Gastrocnemius medialis (tissue), 4 donors: ENCODE measurements at regions not wholly inside any gene's neighbourhood (a gene's known extent, or its start where the extent isn't known, plus 50 kb on each side); places are given as distances from the start of the nearest gene placed in this dataset.

Experiments used
- ATAC-seq, 2 donors: fragments of 150-250 bp; one replicate each; pipeline ENCODE4 v1.9.1; 2016
- DNase-seq, 2 donors: peaks; one replicate each; pipeline ENCODE4 v3.0.0-alpha.2; 2019
- H3K27ac ChIP-seq, 4 donors: fragments of 200-600 bp; sonication (generic); 1 replicate in 1 of 4; 2 replicates in 3 of 4; pipeline ENCODE4 v1.5.1; 2016 to 2018; ENCODE audit warnings: mild to moderate bottlenecking in 2 of 4, moderate library complexity in 1 of 4
- H3K27me3 ChIP-seq, 3 donors: fragments of 200-600 bp; sonication (generic) in 2 of 3; 1 replicate in 1 of 3; 2 replicates in 2 of 3; pipeline versions ENCODE4 v1.5.1 to v1.6.0; 2016 to 2019; ENCODE audit warnings: mild to moderate bottlenecking in 1 of 3, moderate library complexity in 1 of 3
- H3K36me3 ChIP-seq, 2 donors: fragments of 200-600 bp; sonication (generic) in 1 of 2; one replicate each; pipeline ENCODE4 v1.5.1; 2017 to 2018
- H3K4me1 ChIP-seq, 2 donors: fragments of 200-600 bp; sonication (generic) in 1 of 2; one replicate each; pipeline ENCODE4 v1.5.1; 2016 to 2017; ENCODE audit warnings: mild to moderate bottlenecking in 2 of 2
- H3K4me3 ChIP-seq, 4 donors: fragments of 200-600 bp; sonication (generic) in 3 of 4; 1 replicate in 1 of 4; 2 replicates in 3 of 4; pipeline ENCODE4 v1.5.1; 2016 to 2019; ENCODE audit warnings: mild to moderate bottlenecking in 2 of 4
- H3K9me3 ChIP-seq, 3 donors: fragments of 200-600 bp; sonication (generic) in 2 of 3; 1 replicate in 1 of 3; 2 replicates in 2 of 3; pipeline ENCODE4 v1.5.1; 2016 to 2019
- POLR2A ChIP-seq, 2 donors: fragments of 450-650 bp; IDR thresholded peaks; one replicate each; pipeline ENCODE4 v1.6.1; 2017; ENCODE audit warnings: antibody characterized with exemption in 2 of 2, mild to moderate bottlenecking in 2 of 2, moderate library complexity in 2 of 2
- in situ Hi-C, 4 donors: fragments of 200-750 bp; cut with MboI; loops; one replicate each; pipeline versions ENCODE4 v1.15.0 to v1.8.0; 2017; ENCODE audit warnings: low sequenced_read_pairs in 4 of 4
- intact Hi-C: fragments of 100-400 bp; cut with DNase I; formaldehyde crosslinking; loops from one replicate; pipeline ENCODE4 v1.15.1; 2023; ENCODE audit warnings: low total_unique reads
- TF ChIP-seq, protein P1 (sequence below), 5 experiments: fragments of 450-650 bp in 3 of 5; fragments of 200-600 bp in 2 of 5; sonication (generic) in 2 of 5; IDR thresholded peaks in 4 of 5; conservative IDR thresholded peaks in 1 of 5; 1 replicate in 4 of 5; 2 replicates in 1 of 5; pipeline ENCODE4 v1.5.1; 2016 to 2019; ENCODE audit warnings: antibody characterized with exemption in 5 of 5, mild to moderate bottlenecking in 3 of 5, moderate library complexity in 3 of 5

DNA sequence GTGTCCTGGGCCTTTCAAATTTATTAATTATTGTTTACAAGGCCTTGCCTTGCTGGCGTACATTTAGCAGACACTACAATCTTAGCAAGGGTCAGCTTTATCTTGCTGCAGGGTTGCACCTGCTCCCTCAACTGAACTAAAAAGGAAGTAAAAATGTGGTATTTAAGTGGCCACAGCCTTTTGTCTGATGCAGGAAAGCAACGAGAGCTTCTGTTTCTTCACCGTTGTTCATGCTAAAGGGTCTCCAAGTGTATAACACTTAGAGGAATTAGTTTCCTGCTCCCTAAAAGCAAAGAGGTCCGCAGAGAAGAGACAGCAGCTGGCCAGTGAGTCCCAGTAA lies 62.8 kb upstream of the EGLN3 start:
- TF ChIP-seq, protein P1, sequence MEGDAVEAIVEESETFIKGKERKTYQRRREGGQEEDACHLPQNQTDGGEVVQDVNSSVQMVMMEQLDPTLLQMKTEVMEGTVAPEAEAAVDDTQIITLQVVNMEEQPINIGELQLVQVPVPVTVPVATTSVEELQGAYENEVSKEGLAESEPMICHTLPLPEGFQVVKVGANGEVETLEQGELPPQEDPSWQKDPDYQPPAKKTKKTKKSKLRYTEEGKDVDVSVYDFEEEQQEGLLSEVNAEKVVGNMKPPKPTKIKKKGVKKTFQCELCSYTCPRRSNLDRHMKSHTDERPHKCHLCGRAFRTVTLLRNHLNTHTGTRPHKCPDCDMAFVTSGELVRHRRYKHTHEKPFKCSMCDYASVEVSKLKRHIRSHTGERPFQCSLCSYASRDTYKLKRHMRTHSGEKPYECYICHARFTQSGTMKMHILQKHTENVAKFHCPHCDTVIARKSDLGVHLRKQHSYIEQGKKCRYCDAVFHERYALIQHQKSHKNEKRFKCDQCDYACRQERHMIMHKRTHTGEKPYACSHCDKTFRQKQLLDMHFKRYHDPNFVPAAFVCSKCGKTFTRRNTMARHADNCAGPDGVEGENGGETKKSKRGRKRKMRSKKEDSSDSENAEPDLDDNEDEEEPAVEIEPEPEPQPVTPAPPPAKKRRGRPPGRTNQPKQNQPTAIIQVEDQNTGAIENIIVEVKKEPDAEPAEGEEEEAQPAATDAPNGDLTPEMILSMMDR (IDR thresholded peaks at IDR 0.05 in 4 of 5, conservative IDR thresholded peaks at IDR 0.05 in 1 of 5), result no peak
- no peak for TF ChIP-seq POLR2A (IDR thresholded peaks at IDR 0.05)
- DNase-seq, result no peak
- Histone ChIP-seq H3K4me1 (peaks cover 0 to 1% of the 10 kb centered on the region in 2 donors), H3K27ac (no peak overlapping the region), H3K9me3 (no peaks in the 10 kb centered on the region), H3K36me3 (no peaks in the 10 kb centered on the region), H3K4me3 (no peak overlapping the region), H3K27me3 (no peaks in the 10 kb centered on the region)
- ATAC-seq, result no peak
- intact Hi-C loops, result no loop called here
- in situ Hi-C loops, result no loop called here

- Histone ChIP-seq H3K9me3 (no peaks in the 10 kb centered on the region), H3K27ac (no peak overlapping the region), H3K4me1 (no peaks in the 10 kb centered on the region), H3K36me3 (no peaks in the 10 kb centered on the region), H3K4me3 (no peak overlapping the region), H3K27me3 (no peaks in the 10 kb centered on the region)
- ATAC-seq, result peak in 1 of 2 donors; percentile 24
- in situ Hi-C loops (no loop called here), intact Hi-C loops (no loop called here)
- TF ChIP-seq, protein P1 (IDR thresholded peaks at IDR 0.05 in 4 of 5, conservative IDR thresholded peaks at IDR 0.05 in 1 of 5), result no peak
- no peak for TF ChIP-seq POLR2A (IDR thresholded peaks at IDR 0.05)
- DNase-seq, result no peak
These were observed 62.3 kb upstream of the EGLN3 start for GRCh38 chr14:34012978-34013720.

DNA sequence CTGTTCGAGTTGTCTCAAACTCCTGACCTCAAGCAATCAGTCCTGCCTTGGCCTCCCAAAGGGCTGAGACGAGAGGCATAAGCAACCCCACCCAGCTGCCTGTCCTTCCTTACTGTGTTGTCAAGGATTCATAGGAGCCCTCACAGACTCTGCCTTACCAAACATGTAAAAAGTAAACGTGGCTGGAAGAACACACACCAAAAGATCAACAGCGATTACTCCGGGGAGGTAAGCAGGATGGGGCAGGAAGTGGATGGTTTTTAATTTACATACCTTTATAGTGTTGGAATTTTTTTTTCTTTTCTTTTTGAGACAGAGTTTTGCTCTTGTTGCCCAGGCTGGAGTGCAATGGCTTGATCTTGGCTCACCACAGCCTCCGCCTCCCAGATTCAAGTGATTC lies 61.5 kb upstream of the EGLN3 start:
- H3K4me1 ChIP-seq, result no peaks in the 10 kb centered on the region
- TF ChIP-seq, protein P1 (IDR thresholded peaks at IDR 0.05 in 4 of 5, conservative IDR thresholded peaks at IDR 0.05 in 1 of 5), result no peak
- TF ChIP-seq POLR2A (IDR thresholded peaks at IDR 0.05), result no peak
- no peak for DNase-seq
- H3K27me3 ChIP-seq, result no peaks in the 10 kb centered on the region
- H3K36me3 ChIP-seq, result no peaks in the 10 kb centered on the region
- H3K4me3 ChIP-seq, result no peak overlapping the region
- H3K9me3 ChIP-seq, result no peaks in the 10 kb centered on the region
- intact Hi-C loops (no loop called here), in situ Hi-C loops (no loop called here)
- H3K27ac ChIP-seq, result no peak overlapping the region
- ATAC-seq, result no peak

DNA sequence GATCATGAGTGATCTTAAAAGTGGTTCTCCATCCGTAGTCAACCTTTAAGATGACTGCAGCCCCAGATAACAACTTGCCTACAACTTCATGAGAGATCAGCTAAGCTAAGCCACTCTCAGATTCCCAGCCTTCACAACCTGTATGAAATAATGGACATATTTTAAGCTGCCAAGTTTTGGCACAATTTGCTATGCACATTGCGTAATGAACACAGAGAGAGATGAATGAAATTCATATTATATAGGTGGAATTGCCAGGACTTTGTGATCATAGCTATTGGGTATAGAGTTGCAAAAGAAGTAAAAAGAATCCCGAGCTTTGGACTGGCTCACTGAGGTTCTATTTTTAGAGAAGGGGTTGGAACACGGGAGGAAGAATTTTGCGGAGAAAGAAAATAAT lies 59.1 kb upstream of the EGLN3 start:
- no peak overlapping the region for H3K4me3 ChIP-seq
- in situ Hi-C loops (no loop called here), intact Hi-C loops (no loop called here)
- no peaks in the 10 kb centered on the region for H3K36me3 ChIP-seq
- no peak for TF ChIP-seq POLR2A (IDR thresholded peaks at IDR 0.05)
- TF ChIP-seq, protein P1 (IDR thresholded peaks at IDR 0.05 in 4 of 5, conservative IDR thresholded peaks at IDR 0.05 in 1 of 5), result no peak
- no peaks in the 10 kb centered on the region for H3K4me1 ChIP-seq
- H3K27me3 ChIP-seq, result no peaks in the 10 kb centered on the region
- no peaks in the 10 kb centered on the region for H3K9me3 ChIP-seq
- no peak for DNase-seq
- no peak for ATAC-seq
- no peak overlapping the region for H3K27ac ChIP-seq

DNA sequence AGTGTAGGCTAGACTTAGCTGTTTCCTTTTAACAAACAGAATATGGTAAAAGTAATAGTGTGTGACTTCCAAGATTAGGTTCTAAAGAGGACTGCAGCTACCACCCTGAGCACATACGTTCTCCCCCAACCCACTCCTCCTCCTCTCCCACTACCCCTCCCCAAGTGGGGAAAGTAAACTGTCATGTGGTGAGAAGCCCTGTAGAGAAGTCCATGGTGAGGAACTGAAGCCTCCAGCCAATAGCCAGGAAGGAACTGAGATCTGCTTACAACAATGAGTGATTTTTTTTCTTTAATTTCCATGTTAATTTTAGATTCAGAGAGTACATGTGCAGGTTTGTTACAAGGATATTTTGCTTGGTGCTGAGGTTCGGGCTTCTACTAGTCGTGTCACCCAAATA lies 57.0 kb upstream of the EGLN3 start:
- no peaks in the 10 kb centered on the region for H3K27me3 ChIP-seq
- H3K36me3 ChIP-seq, result no peaks in the 10 kb centered on the region
- in situ Hi-C loops, result no loop called here
- no peak overlapping the region for H3K4me3 ChIP-seq
- intact Hi-C loops, result no loop called here
- H3K27ac ChIP-seq, result no peak overlapping the region
- no peaks in the 10 kb centered on the region for H3K9me3 ChIP-seq
- H3K4me1 ChIP-seq, result no peaks in the 10 kb centered on the region
- DNase-seq (no peak), ATAC-seq (no peak)
- TF ChIP-seq, protein P1 (IDR thresholded peaks at IDR 0.05 in 4 of 5, conservative IDR thresholded peaks at IDR 0.05 in 1 of 5), result no peak
- TF ChIP-seq POLR2A (IDR thresholded peaks at IDR 0.05), result no peak
